HG03196 (cell line): ENCODE measurements at regions not wholly inside any gene's neighbourhood (a gene's known extent, or its start where the extent isn't known, plus 50 kb on each side); places are given as distances from the start of the nearest gene placed in this dataset.
A peak's percentile ranks its signal among the peaks of the same experiment; 100 is the strongest.
"Not testable (repeated sequence)": the region's sequence is repeated elsewhere in the genome, so short reads cannot be mapped to it uniquely, and the experiment has no call there.

Experiments used
- ATAC-seq: cut with Tn5 transposase; IDR thresholded peaks from one replicate; pipeline ENCODE4 v1.9.1; 2021; ENCODE audit not compliant: unreplicated experiment

GRCh38 chr1:199089393-199090122 lies 450.7 kb downstream of the PTPRC start:
- peak; percentile 88 for ATAC-seq

- not testable (repeated sequence) for ATAC-seq
Measured at GRCh38 chr1:199095628-199096027, 456.8 kb downstream of the PTPRC start.

GRCh38 chr1:199096591-199096990 lies 457.8 kb downstream of the PTPRC start:
- no peak for ATAC-seq

- no peak for ATAC-seq
Measured at GRCh38 chr1:199098468-199098867, 459.6 kb downstream of the PTPRC start.

- no peak for ATAC-seq
Measured at GRCh38 chr1:199101139-199101538, 462.3 kb downstream of the PTPRC start.

GRCh38 chr1:199101635-199102034 lies 462.8 kb downstream of the PTPRC start:
- no peak for ATAC-seq

GRCh38 chr1:199102239-199102638 lies 463.4 kb downstream of the PTPRC start:
- no peak for ATAC-seq

- ATAC-seq: no peak
Measured at GRCh38 chr1:199109160-199109559, 470.3 kb downstream of the PTPRC start.

- no peak for ATAC-seq
Measured at GRCh38 chr1:199112365-199112764, 473.5 kb downstream of the PTPRC start.

- ATAC-seq: no peak
Measured at GRCh38 chr1:199113265-199113869, 474.5 kb downstream of the PTPRC start.

GRCh38 chr1:199116488-199116887 lies 477.6 kb downstream of the PTPRC start:
- ATAC-seq: no peak

- no peak for ATAC-seq
Measured at GRCh38 chr1:199121047-199121446, 482.2 kb downstream of the PTPRC start.

GRCh38 chr1:199122085-199122484 lies 483.2 kb downstream of the PTPRC start:
- no peak for ATAC-seq

GRCh38 chr1:199122532-199123311 lies 483.9 kb downstream of the PTPRC start:
- no peak for ATAC-seq

GRCh38 chr1:199123615-199124014 lies 484.8 kb downstream of the PTPRC start:
- no peak for ATAC-seq

GRCh38 chr1:199124351-199124750 lies 485.5 kb downstream of the PTPRC start:
- ATAC-seq: no peak

GRCh38 chr1:199129247-199129646 lies 490.4 kb downstream of the PTPRC start:
- ATAC-seq: no peak

GRCh38 chr1:199132006-199132405 lies 493.2 kb downstream of the PTPRC start:
- ATAC-seq: no peak

GRCh38 chr1:199135901-199136300 lies 497.1 kb downstream of the PTPRC start:
- no peak for ATAC-seq

- no peak for ATAC-seq
Measured at GRCh38 chr1:199138061-199138460, 499.2 kb downstream of the PTPRC start.

- ATAC-seq: no peak
Measured at GRCh38 chr1:199149591-199149990, 510.8 kb downstream of the PTPRC start.

GRCh38 chr1:199150756-199151155 lies 511.9 kb downstream of the PTPRC start:
- ATAC-seq: no peak
